Thoracic aorta (tissue), 2 donors: ENCODE measurements at regions not wholly inside any gene's neighbourhood (a gene's known extent, or its start where the extent isn't known, plus 50 kb on each side); places are given as distances from the start of the nearest gene placed in this dataset.

Experiments
- ATAC-seq: fragments of 150-250 bp; one replicate; pipeline ENCODE4 v1.8.0; 2017; ENCODE audit warnings: low read depth; ENCODE audit not compliant: insufficient number of reproducible peaks, low FRiP score
- DNase-seq: peaks from one replicate; pipeline ENCODE4 v3.0.0-alpha.2; 2020; ENCODE audit warnings: low spot score
- H3K27ac ChIP-seq, 2 donors: fragments of 200-600 bp; sonication (generic); 1 replicate in 1 of 2; 2 replicates in 1 of 2; pipeline ENCODE4 v1.5.1; 2016; ENCODE audit warnings: mild to moderate bottlenecking in 2 of 2, moderate library complexity in 2 of 2
- H3K27me3 ChIP-seq: fragments of 200-600 bp; sonication (generic); replicated peaks from 2 replicates; pipeline ENCODE4 v1.6.0; 2016; ENCODE audit warnings: mild to moderate bottlenecking; ENCODE audit not compliant: insufficient read depth
- H3K36me3 ChIP-seq: fragments of 200-600 bp; sonication (generic); one replicate; pipeline ENCODE4 v1.5.1; 2016
- H3K4me1 ChIP-seq, 2 donors: fragments of 200-600 bp; sonication (generic); 1 replicate in 1 of 2; 2 replicates in 1 of 2; pipeline versions ENCODE4 v1.5.1 to v1.6.0; 2016; ENCODE audit warnings: low read depth in 2 of 2, mild to moderate bottlenecking in 1 of 2; ENCODE audit not compliant: control insufficient read depth in 1 of 2
- H3K4me3 ChIP-seq: fragments of 200-600 bp; sonication (generic); 2 replicates; pipeline ENCODE4 v1.5.1; 2016; ENCODE audit warnings: mild to moderate bottlenecking
- H3K9me3 ChIP-seq: fragments of 200-600 bp; sonication (generic); 2 replicates; pipeline ENCODE4 v1.5.1; 2016
- CTCF ChIP-seq: fragments of 200-600 bp; sonication (generic); IDR thresholded peaks from one replicate; pipeline ENCODE4 v1.5.1; 2019; ENCODE audit warnings: antibody characterized with exemption

- no peak for DNase-seq
- H3K4me1 ChIP-seq = no peaks in the 10 kb centered on the region
- ATAC-seq = no peak
- H3K27me3 ChIP-seq = no peaks in the 10 kb centered on the region
- no peaks in the 10 kb centered on the region for H3K36me3 ChIP-seq
- H3K9me3 ChIP-seq = no peaks in the 10 kb centered on the region
- H3K4me3 ChIP-seq = no peak overlapping the region
- no peak overlapping the region for H3K27ac ChIP-seq
- no peak for TF ChIP-seq CTCF
These were observed 378.5 kb downstream of the KIF16B start for GRCh38 chr20:16194617-16195360.

DNA sequence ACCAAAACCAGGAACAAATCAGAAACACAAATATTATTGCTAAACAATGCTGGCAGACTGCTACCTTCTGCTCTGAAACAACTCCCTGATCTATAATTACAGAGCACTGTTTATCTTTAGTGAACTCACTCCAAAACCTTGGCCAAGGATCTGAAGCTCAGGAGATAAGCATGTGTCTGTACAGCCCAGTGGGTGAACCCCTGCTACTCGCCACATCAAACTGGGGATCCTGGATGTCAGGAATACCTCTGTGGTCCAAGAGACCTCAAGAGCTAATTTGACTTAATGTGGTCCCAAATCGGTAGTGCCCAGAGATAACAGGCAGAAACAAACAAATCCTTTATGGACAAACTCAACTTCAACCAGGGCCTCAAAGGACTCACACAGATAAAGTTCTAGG, 381.8 kb downstream of the KIF16B start:
- no peaks in the 10 kb centered on the region for H3K4me1 ChIP-seq
- no peak for TF ChIP-seq CTCF

GRCh38 chr20:16189371-16189770, 383.9 kb downstream of the KIF16B start:
- no peak for ATAC-seq

More for the DNA sequence above, 381.8 kb downstream of the KIF16B start:
- no peaks in the 10 kb centered on the region for H3K9me3 ChIP-seq
- H3K36me3 ChIP-seq = no peaks in the 10 kb centered on the region
- ATAC-seq (no peak), DNase-seq (no peak)
- H3K27me3 ChIP-seq = no peaks in the 10 kb centered on the region
- H3K27ac ChIP-seq = no peak overlapping the region
- no peak overlapping the region for H3K4me3 ChIP-seq

DNA sequence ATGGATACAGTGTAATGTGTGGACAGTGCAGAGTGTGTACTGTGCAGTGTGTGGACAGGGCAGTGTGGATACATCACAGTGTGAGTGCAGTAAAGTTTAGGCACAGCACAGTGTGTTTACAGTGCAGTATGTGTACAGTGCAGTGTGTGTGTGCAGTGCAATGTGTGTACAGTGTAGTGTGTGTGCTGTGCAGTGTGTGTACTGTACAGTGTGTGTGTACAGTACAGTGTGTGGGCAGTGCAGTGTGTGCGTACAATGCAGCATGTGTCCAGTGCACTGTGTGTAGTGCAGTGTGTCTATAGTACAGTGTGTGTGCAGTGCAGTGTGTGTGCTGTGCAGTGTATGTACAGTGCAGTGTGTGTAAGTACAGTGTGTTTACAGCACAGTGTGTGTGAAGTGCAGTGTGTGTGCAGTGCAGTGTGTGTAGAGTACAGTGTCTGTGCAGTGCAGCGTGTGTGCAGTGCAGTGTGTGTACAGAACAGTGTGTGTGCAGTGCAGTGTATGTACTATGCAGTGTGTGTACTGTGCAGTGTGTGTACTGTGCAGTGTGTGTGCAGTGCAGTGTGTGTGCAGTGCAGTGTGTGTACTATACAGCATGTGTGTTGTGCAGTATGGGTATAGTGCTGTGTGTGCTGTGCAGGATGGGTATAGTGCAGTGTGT, 385.2 kb downstream of the KIF16B start:
- ATAC-seq = no peak
- H3K9me3 ChIP-seq = no peaks in the 10 kb centered on the region
- TF ChIP-seq CTCF = no peak

More at GRCh38 chr20:16189371-16189770, 383.9 kb downstream of the KIF16B start:
- H3K27me3 ChIP-seq = no peaks in the 10 kb centered on the region
- DNase-seq = no peak
- no peak overlapping the region for H3K4me3 ChIP-seq
- H3K4me1 ChIP-seq = no peaks in the 10 kb centered on the region
- no peak overlapping the region for H3K27ac ChIP-seq
- no peaks in the 10 kb centered on the region for H3K36me3 ChIP-seq
- TF ChIP-seq CTCF = no peak
- H3K9me3 ChIP-seq = no peaks in the 10 kb centered on the region

DNA sequence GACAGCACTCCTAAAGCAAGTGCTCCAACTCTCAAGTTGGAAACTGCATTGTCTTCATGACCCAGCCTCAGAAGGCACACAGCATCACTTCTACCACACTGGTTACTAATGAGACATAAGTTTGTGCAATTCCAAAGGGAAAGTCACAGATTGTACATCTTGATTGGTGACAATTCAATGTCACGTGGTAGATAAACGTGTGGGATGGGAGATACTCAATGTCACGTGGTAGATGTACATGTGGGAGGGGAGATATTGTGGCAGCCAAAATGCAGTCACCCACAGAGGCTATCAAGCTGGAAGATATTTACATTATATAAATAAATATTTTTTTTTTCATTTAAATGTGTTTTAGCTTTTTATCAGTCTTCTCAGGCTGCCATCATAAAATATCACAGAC, 393.3 kb downstream of the KIF16B start:
- Histone ChIP-seq H3K36me3 (no peaks in the 10 kb centered on the region), H3K4me1 (peaks cover 0 to 3% of the 10 kb centered on the region in 2 donors), H3K27me3 (no peaks in the 10 kb centered on the region), H3K4me3 (no peak overlapping the region), H3K27ac (no peak overlapping the region), H3K9me3 (no peaks in the 10 kb centered on the region)
- ATAC-seq (no peak), DNase-seq (no peak)
- TF ChIP-seq CTCF = no peak

More for the DNA sequence above, 385.2 kb downstream of the KIF16B start:
- Histone ChIP-seq H3K27ac (no peak overlapping the region), H3K27me3 (no peaks in the 10 kb centered on the region), H3K36me3 (no peaks in the 10 kb centered on the region), H3K4me1 (peaks cover 0 to under 1% of the 10 kb centered on the region in 2 donors), H3K4me3 (no peak overlapping the region)
- DNase-seq = no peak
